GM12878 (cell line): ENCODE measurements at regions not wholly inside any gene's neighbourhood (a gene's known extent, or its start where the extent isn't known, plus 50 kb on each side); places are given as distances from the start of the nearest gene placed in this dataset.

Source experiments
- ATAC-seq: fragments of 200-7000 bp; cut with Tn5 transposase; 3 replicates; pipeline ENCODE4 v1.9.1; 2020; ENCODE audit warnings: mild to moderate bottlenecking, moderate library complexity
- BruUV-seq: library from RNA; stranded (reverse); fragments of 400-500 nt; replicated peaks from 2 replicates; lab custom pipeline; 2021; lab: Mats Ljungman, UMichigan
- CTCF ChIA-PET: fragments of 300-600 bp; sonication (Branson Sonifier 250); formaldehyde crosslinking; extraction: SDS; loops from one replicate; lab custom pipeline; 2021; ENCODE audit warnings: inconsistent platforms; lab: Yijun Ruan, JAX
- POLR2A ChIA-PET: fragments of 350-600 bp; formaldehyde crosslinking; extraction: SDS; loops from one replicate; lab custom pipeline; 2021; ENCODE audit warnings: inconsistent platforms; lab: Charles Lee
- RAD21 ChIA-PET: fragments of 300-600 bp; sonication (Branson Sonifier 250); formaldehyde crosslinking; loops from one replicate; lab custom pipeline; 2023; ENCODE audit warnings: antibody characterized with exemption; ENCODE audit not compliant: unreplicated experiment; lab: Charles Lee
- SMC1A ChIA-PET: fragments of 300-600 bp; sonication (Branson Sonifier 250); formaldehyde crosslinking; loops from one replicate; lab custom pipeline; 2023; ENCODE audit not compliant: unreplicated experiment, uncharacterized antibody; lab: Charles Lee
- DNase-seq: peaks from one replicate; pipeline ENCODE4 v3.0.0-alpha.2; 2011; ENCODE audit warnings: low read depth, low spot score
- FAIRE-seq: peaks from 3 replicates; lab custom pipeline; 2011; peaks lifted over from hg19 to GRCh38; lab: Jason Lieb, UNC
- H2AFZ ChIP-seq: 2 replicates; pipeline ENCODE4 v1.6.0; 2011; ENCODE audit warnings: low read depth, low read length, control low read depth; ENCODE audit not compliant: control insufficient read depth
- H3K27ac ChIP-seq: 2 replicates; pipeline ENCODE4 v1.5.1; 2011; ENCODE audit warnings: control low read depth; ENCODE audit not compliant: control insufficient read depth, insufficient read depth
- H3K27me3 ChIP-seq, 2 experiments: replicated peaks in 1 of 2; 2 replicates each; pipeline versions ENCODE4 v1.6.0 to v1.6.1; 2011; ENCODE audit warnings: low read length in 1 of 2; ENCODE audit not compliant: control insufficient read depth in 2 of 2, insufficient read depth in 2 of 2
- H3K36me3 ChIP-seq, 2 experiments: 2 replicates each; pipeline ENCODE4 v1.5.1; 2011; ENCODE audit warnings: low read length in 1 of 2; ENCODE audit not compliant: control insufficient read depth in 2 of 2, insufficient read depth in 2 of 2
- H3K4me1 ChIP-seq: 2 replicates; pipeline ENCODE4 v1.6.1; 2011; ENCODE audit warnings: mild to moderate bottlenecking, low read length, moderate library complexity, mixed read lengths; ENCODE audit not compliant: control insufficient read depth, insufficient read depth
- H3K4me2 ChIP-seq: 2 replicates; pipeline ENCODE4 v1.6.0; 2011; ENCODE audit warnings: control low read depth; ENCODE audit not compliant: control insufficient read depth, insufficient read depth
- H3K4me3 ChIP-seq: fragments of 200-600 bp; sonication (generic); 2 replicates; pipeline ENCODE4 v1.5.1; 2016
- H3K79me2 ChIP-seq: 2 replicates; pipeline ENCODE4 v1.6.0; 2011; ENCODE audit warnings: low read length; ENCODE audit not compliant: control insufficient read depth, insufficient read depth
- H3K9ac ChIP-seq: 2 replicates; pipeline ENCODE4 v1.8.0; 2011; ENCODE audit warnings: low read length, control low read depth, mixed read lengths; ENCODE audit not compliant: control insufficient read depth, insufficient read depth
- H3K9me3 ChIP-seq: replicated peaks from 3 replicates; pipeline ENCODE4 v1.5.1; 2011; ENCODE audit warnings: mild to moderate bottlenecking, low read length; ENCODE audit not compliant: control insufficient read depth, insufficient read depth
- H4K20me1 ChIP-seq: 2 replicates; pipeline ENCODE4 v1.6.0; 2011; ENCODE audit not compliant: control insufficient read depth, insufficient read depth
- CEBPB ChIP-seq, 2 experiments: fragments of 150-350 bp in 1 of 2; IDR thresholded peaks; 2 replicates each; pipeline ENCODE4 v1.6.1; 2012 to 2014; ENCODE audit warnings: low read depth in 2 of 2, low read length in 2 of 2, borderline replicate concordance in 1 of 2, inconsistent platforms in 1 of 2
- CHD4 ChIP-seq: fragments of 200-600 bp; sonication (generic); IDR thresholded peaks from 2 replicates; pipeline ENCODE4 v1.6.1; 2016; ENCODE audit warnings: mild to moderate bottlenecking
- HDGF ChIP-seq: fragments of 450-650 bp; IDR thresholded peaks from 2 replicates; pipeline ENCODE4 v1.6.1; 2016; ENCODE audit warnings: antibody characterized with exemption
- KAT2A ChIP-seq: conservative IDR thresholded peaks from 2 replicates; pipeline ENCODE4 v1.6.1; 2011; ENCODE audit warnings: low read depth, low read length; ENCODE audit not compliant: control insufficient read depth
- LARP7 ChIP-seq: fragments of 450-650 bp; IDR thresholded peaks from 2 replicates; pipeline ENCODE4 v1.6.1; 2017; ENCODE audit warnings: mild to moderate bottlenecking
- MYB ChIP-seq: fragments of 150-350 bp; IDR thresholded peaks from 2 replicates; pipeline ENCODE4 v1.6.1; 2014; ENCODE audit warnings: mild to moderate bottlenecking, low read depth, low read length, borderline replicate concordance
- NFXL1 ChIP-seq: fragments of 450-650 bp; IDR thresholded peaks from 2 replicates; pipeline ENCODE4 v1.6.1; 2017; ENCODE audit warnings: antibody characterized with exemption, mild to moderate bottlenecking, borderline replicate concordance
- NKRF ChIP-seq: fragments of 450-650 bp; conservative IDR thresholded peaks from 2 replicates; pipeline ENCODE4 v1.6.1; 2017; ENCODE audit warnings: mild to moderate bottlenecking, moderate library complexity
- PBX3 ChIP-seq: IDR thresholded peaks from 2 replicates; pipeline ENCODE4 v1.6.1; 2011; ENCODE audit warnings: mild to moderate bottlenecking, low read depth, low read length, moderate library complexity; ENCODE audit not compliant: insufficient replicate concordance
- PML ChIP-seq: IDR thresholded peaks from 2 replicates; pipeline ENCODE4 v1.6.1; 2012; ENCODE audit warnings: low read length, inconsistent platforms
- POLR2A ChIP-seq: IDR thresholded peaks from 2 replicates; pipeline ENCODE4 v1.6.1; 2011; ENCODE audit warnings: low read depth, mild to moderate bottlenecking, low read length
- REST ChIP-seq: IDR thresholded peaks from 2 replicates; pipeline ENCODE4 v1.6.1; 2012; ENCODE audit warnings: mild to moderate bottlenecking, low read depth, low read length
- RFX5 ChIP-seq: IDR thresholded peaks from 2 replicates; pipeline ENCODE4 v1.6.1; 2011; ENCODE audit warnings: low read depth, low read length, improper control_type of control experiment
- SMAD5 ChIP-seq: IDR thresholded peaks from 2 replicates; pipeline ENCODE4 v1.6.1; 2016; ENCODE audit warnings: antibody characterized with exemption, low read depth
- TARDBP ChIP-seq: IDR thresholded peaks from 2 replicates; pipeline ENCODE4 v1.6.1; 2016; ENCODE audit warnings: borderline replicate concordance
- TBL1XR1 ChIP-seq: IDR thresholded peaks from 2 replicates; pipeline ENCODE4 v1.6.1; 2012; ENCODE audit warnings: low read depth, low read length, improper control_type of control experiment
- YY1 ChIP-seq: IDR thresholded peaks from 2 replicates; pipeline ENCODE4 v1.6.1; 2011; ENCODE audit warnings: low read depth, mild to moderate bottlenecking, low read length
- ZNF274 ChIP-seq: IDR thresholded peaks from one replicate; pipeline ENCODE4 v1.8.0; 2011; ENCODE audit not compliant: insufficient read length, insufficient read depth
- WGBS: methylation state at CpG from one replicate; pipeline ENCODE4 v1.1.6; 2016; ENCODE audit warnings: low lambda C conversion rate; ENCODE audit not compliant: insufficient replicate concordance, insufficient coverage; ENCODE audit errors: missing lambda C conversion rate; 5-methylcytosine and 5-hydroxymethylcytosine counted together
- in situ Hi-C: fragments of 300-500 bp; cut with MboI; formaldehyde crosslinking; loops from 9 replicates; pipeline ENCODE4 v1.14.3; 2018; ENCODE audit warnings: mixed read lengths
- intact Hi-C: fragments of 100-400 bp; cut with micrococcal nuclease; formaldehyde crosslinking; loops from one replicate; pipeline ENCODE4 v1.14.2; 2022; ENCODE audit not compliant: unreplicated experiment

- ChIA-PET CTCF (no interaction called here), POLR2A (no interaction called here), SMC1A (interaction anchor here (0.9 kb wide), 1 partner anchor 253 kb away, joined by 3 read pairs; no protein-coding TSS in a partner anchor), RAD21 (no interaction called here)
- Histone ChIP-seq H3K9ac (no peak overlapping the region), H3K36me3 (no peaks in the 10 kb centered on the region), H3K9me3 (no peaks in the 10 kb centered on the region), H2AFZ (no peak overlapping the region), H3K4me2 (no peak overlapping the region), H4K20me1 (no peaks in the 10 kb centered on the region), H3K27me3 (no peaks in the 10 kb centered on the region), H3K4me1 (no peaks in the 10 kb centered on the region), H3K79me2 (no peaks in the 10 kb centered on the region), H3K27ac (no peak overlapping the region), H3K4me3 (no peak overlapping the region)
- 13% methylated on average over 6 of the region's 6 CpGs for WGBS
- BruUV-seq: no TSS peak
- DNase-seq (no peak), ATAC-seq (no peak), FAIRE-seq (no peak)
- TF ChIP-seq PML: no peak
- no peak for TF ChIP-seq POLR2A
- TF ChIP-seq NKRF: no peak
- TF ChIP-seq HDGF: no peak
- no peak for TF ChIP-seq LARP7
- TF ChIP-seq PBX3: no peak
- no peak for TF ChIP-seq TBL1XR1
- no peak for TF ChIP-seq TARDBP
- no peak for TF ChIP-seq YY1
- no peak for TF ChIP-seq CHD4
- no peak for TF ChIP-seq CEBPB (IDR thresholded peaks at IDR 0.05; ENCODE audit: borderline replicate concordance in 1 of 2, low read depth in 2 of 2, low read length in 2 of 2)
- no peak for TF ChIP-seq REST
- TF ChIP-seq ZNF274: no peak
- no peak for TF ChIP-seq RFX5
- TF ChIP-seq NFXL1: no peak
- TF ChIP-seq KAT2A: no peak
- no peak for TF ChIP-seq SMAD5
- no peak for TF ChIP-seq MYB
- intact Hi-C loops: no loop called here
- in situ Hi-C loops: no loop called here
These were observed 362.0 kb upstream of the BOD1L1 start for GRCh38 chr4:13989501-13989900.
